Endothelial cell of umbilical vein (primary cell): ENCODE measurements at regions not wholly inside any gene's neighbourhood (a gene's known extent, or its start where the extent isn't known, plus 50 kb on each side); places are given as distances from the start of the nearest gene placed in this dataset.

Source experiments
- EZH2 ChIP-seq: IDR thresholded peaks from 2 replicates; pipeline ENCODE4 v1.6.1; 2012; ENCODE audit warnings: borderline replicate concordance, low read depth, mild to moderate bottlenecking, moderate library complexity, low read length, inconsistent platforms; ENCODE audit not compliant: severe bottlenecking
- TF ChIP-seq, protein P1 (sequence below): IDR thresholded peaks from 2 replicates; pipeline ENCODE4 v1.6.1; 2011; ENCODE audit not compliant: insufficient read depth, insufficient read length

GRCh38 chr5:152674403-152674802, 269.3 kb upstream of the NMUR2 start:
- TF ChIP-seq, protein P1, sequence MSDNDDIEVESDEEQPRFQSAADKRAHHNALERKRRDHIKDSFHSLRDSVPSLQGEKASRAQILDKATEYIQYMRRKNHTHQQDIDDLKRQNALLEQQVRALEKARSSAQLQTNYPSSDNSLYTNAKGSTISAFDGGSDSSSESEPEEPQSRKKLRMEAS, result no peak
- TF ChIP-seq EZH2, result no peak
